HG02588 (cell line): ENCODE measurements at regions not wholly inside any gene's neighbourhood (a gene's known extent, or its start where the extent isn't known, plus 50 kb on each side); places are given as distances from the start of the nearest gene placed in this dataset.

Source experiments
- ATAC-seq: cut with Tn5 transposase; IDR thresholded peaks from one replicate; pipeline ENCODE4 v1.9.1; 2021; ENCODE audit warnings: mild to moderate bottlenecking, moderate library complexity; ENCODE audit not compliant: unreplicated experiment

- ATAC-seq = no peak
Observed at GRCh38 chr6:90807791-90808701, 221.2 kb upstream of the MAP3K7 start.

GRCh38 chr6:90805619-90806155 is 218.8 kb upstream of the MAP3K7 start:
- ATAC-seq = no peak

- no peak for ATAC-seq
Observed at GRCh38 chr6:90803956-90804355, 217.1 kb upstream of the MAP3K7 start.

- no peak for ATAC-seq
Observed at GRCh38 chr6:90795078-90795477, 208.2 kb upstream of the MAP3K7 start.

- ATAC-seq = no peak
Observed at GRCh38 chr6:90793771-90794170, 206.9 kb upstream of the MAP3K7 start.

GRCh38 chr6:90790696-90791095 is 203.8 kb upstream of the MAP3K7 start:
- ATAC-seq = no peak

GRCh38 chr6:90790058-90790457 is 203.2 kb upstream of the MAP3K7 start:
- no peak for ATAC-seq

GRCh38 chr6:90788781-90789180 is 201.9 kb upstream of the MAP3K7 start:
- no peak for ATAC-seq

- ATAC-seq = no peak
Observed at GRCh38 chr6:90787446-90787845, 200.6 kb upstream of the MAP3K7 start.

GRCh38 chr6:90780778-90781177 is 193.9 kb upstream of the MAP3K7 start:
- ATAC-seq = no peak

GRCh38 chr6:90780141-90780540 is 193.3 kb upstream of the MAP3K7 start:
- no peak for ATAC-seq

GRCh38 chr6:90778417-90779203 is 191.7 kb upstream of the MAP3K7 start:
- no peak for ATAC-seq

GRCh38 chr6:90770778-90771177 is 183.9 kb upstream of the MAP3K7 start:
- no peak for ATAC-seq

- no peak for ATAC-seq
Observed at GRCh38 chr6:90765895-90766294, 179.0 kb upstream of the MAP3K7 start.

- no peak for ATAC-seq
Observed at GRCh38 chr6:90765491-90765890, 178.6 kb upstream of the MAP3K7 start.

- no peak for ATAC-seq
Observed at GRCh38 chr6:90764001-90764400, 177.1 kb upstream of the MAP3K7 start.

GRCh38 chr6:90759664-90760063 is 172.8 kb upstream of the MAP3K7 start:
- no peak for ATAC-seq

- ATAC-seq = no peak
Observed at GRCh38 chr6:90758741-90759140, 171.9 kb upstream of the MAP3K7 start.

GRCh38 chr6:90753820-90754643 is 167.2 kb upstream of the MAP3K7 start:
- no peak for ATAC-seq

GRCh38 chr6:90739802-90740201 is 152.9 kb upstream of the MAP3K7 start:
- ATAC-seq = no peak

- ATAC-seq = no peak
Observed at GRCh38 chr6:90739339-90739738, 152.5 kb upstream of the MAP3K7 start.
